NCI-H345 treated with DMSO at 0.1 percent for 48 hours (cell line): ENCODE measurements at regions not wholly inside any gene's neighbourhood (a gene's known extent, or its start where the extent isn't known, plus 50 kb on each side); places are given as distances from the start of the nearest gene placed in this dataset.

ENCODE experiments used
- DNase-seq: peaks from one replicate; lab custom pipeline; 2025; ENCODE audit not compliant: unreplicated experiment; lab: John Stamatoyannopoulos, UW

- no peak for DNase-seq
Observed at GRCh38 chr22:22042599-22043295, 60.2 kb upstream of the TOP3B start.

- no peak for DNase-seq
Observed at GRCh38 chr22:22042009-22042408, 59.4 kb upstream of the TOP3B start.

GRCh38 chr22:22040908-22041307 is 58.3 kb upstream of the TOP3B start:
- no peak for DNase-seq

- DNase-seq: no peak
Observed at GRCh38 chr22:22040472-22040871, 57.9 kb upstream of the TOP3B start.

- DNase-seq: no peak
Observed at GRCh38 chr22:22039286-22040074, 56.9 kb upstream of the TOP3B start.

GRCh38 chr22:22038178-22038880 is 55.7 kb upstream of the TOP3B start:
- no peak for DNase-seq

GRCh38 chr22:22037740-22038139 is 55.2 kb upstream of the TOP3B start:
- peak; percentile 14 for DNase-seq

GRCh38 chr22:22037229-22037628 is 54.6 kb upstream of the TOP3B start:
- no peak for DNase-seq

- no peak for DNase-seq
Observed at GRCh38 chr22:22036588-22036987, 54.0 kb upstream of the TOP3B start.

GRCh38 chr22:22035771-22036314 is 53.3 kb upstream of the TOP3B start:
- DNase-seq: no peak

GRCh38 chr22:22035203-22035602 is 52.6 kb upstream of the TOP3B start:
- no peak for DNase-seq

GRCh38 chr22:22034469-22035132 is 52.0 kb upstream of the TOP3B start:
- no peak for DNase-seq

- no peak for DNase-seq
Observed at GRCh38 chr22:22033803-22034468, 51.3 kb upstream of the TOP3B start.

GRCh38 chr22:22032906-22033802 is 50.6 kb upstream of the TOP3B start:
- DNase-seq: no peak

- DNase-seq: no peak
Observed at GRCh38 chr22:22032099-22032905, 49.7 kb upstream of the TOP3B start.
